ENCODE measurements at regions not wholly inside any gene's neighbourhood (a gene's known extent, or its start where the extent isn't known, plus 50 kb on each side); places are given as distances from the start of the nearest gene placed in this dataset.
"Not testable (repeated sequence)": the region's sequence is repeated elsewhere in the genome, so short reads cannot be mapped to it uniquely, and the experiment has no call there.

- Mint-ChIP-seq H3K27me3 (ENCODE audit: low read depth) (peaks cover 11% of the 10 kb centered on the region), H3K36me3 (peaks cover 20% of the 10 kb centered on the region), H3K4me1 (peaks cover 13% of the 10 kb centered on the region), H3K9me3 (peaks cover 24% of the 10 kb centered on the region)
- H3K27ac Mint-ChIP-seq; CTCF ChIA-PET; POLR2A ChIA-PET; ATAC-seq; H3K4me3 Mint-ChIP-seq; DNase-seq (ENCODE audit: low spot score): not testable (repeated sequence)
- 0 out of 2 replicates have a peak, but pooled peaks have one; percentile 15 for TF ChIP-seq GTF2I (CRISPR knock-in tag; conservative IDR thresholded peaks at IDR 0.05)
Measured at GRCh38 chr16:25601306-25601705, 90.5 kb upstream of the HS3ST4 start.

DNA sequence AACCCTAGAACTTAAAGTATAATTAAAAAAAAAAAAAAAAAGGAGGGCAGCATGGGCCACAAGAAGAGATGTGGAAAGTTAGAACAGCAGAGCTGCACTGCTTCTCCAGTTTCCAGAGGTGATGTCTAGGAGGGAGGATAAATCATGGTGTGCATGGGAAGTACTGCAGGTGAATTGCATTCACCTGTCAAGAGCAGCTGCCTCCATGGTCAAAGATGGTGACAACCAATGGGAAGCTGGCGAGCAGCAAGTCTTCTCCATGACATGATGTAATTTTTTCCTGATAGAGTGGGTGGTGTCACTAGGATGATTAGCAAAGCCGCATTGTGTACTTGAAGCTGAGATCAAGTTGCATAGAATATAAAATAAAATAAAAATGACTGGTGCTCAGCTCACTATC is 95.6 kb upstream of the HS3ST4 start:
- TF ChIP-seq NR1H2 (CRISPR knock-in tag; IDR thresholded peaks at IDR 0.05) = no peak
- Mint-ChIP-seq H3K9me3 (peaks cover 11% of the 10 kb centered on the region), H3K4me1 (no peaks in the 10 kb centered on the region)

DNA sequence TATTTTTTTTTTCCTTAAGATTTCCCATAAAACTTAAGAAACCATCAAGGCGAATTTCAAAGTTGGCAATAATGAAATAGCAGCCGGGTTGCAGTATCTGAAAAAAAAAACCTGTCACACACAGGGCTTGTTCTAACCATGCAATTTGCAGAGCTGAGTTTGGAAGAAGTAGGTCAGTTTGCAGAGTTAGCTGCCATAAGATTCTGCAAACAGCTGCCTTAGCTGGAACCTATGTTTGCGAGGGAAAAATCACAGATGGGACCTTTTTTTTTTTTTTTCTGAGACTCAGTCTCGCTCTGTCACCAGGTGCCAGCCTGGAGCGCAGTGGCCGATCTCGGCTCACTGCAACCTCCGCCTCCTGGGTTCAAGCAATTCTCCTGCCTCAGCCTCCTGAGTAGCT is 98.5 kb upstream of the HS3ST4 start:
- CTCF ChIA-PET = no interaction called here
- no peak for TF ChIP-seq HMGA2 (CRISPR knock-in tag; IDR thresholded peaks at IDR 0.05)
- no peak for TF ChIP-seq CTCF (IDR thresholded peaks at IDR 0.05)
- no peak for TF ChIP-seq ZSCAN18 (CRISPR knock-in tag; IDR thresholded peaks at IDR 0.05)
- TF ChIP-seq, protein P1, sequence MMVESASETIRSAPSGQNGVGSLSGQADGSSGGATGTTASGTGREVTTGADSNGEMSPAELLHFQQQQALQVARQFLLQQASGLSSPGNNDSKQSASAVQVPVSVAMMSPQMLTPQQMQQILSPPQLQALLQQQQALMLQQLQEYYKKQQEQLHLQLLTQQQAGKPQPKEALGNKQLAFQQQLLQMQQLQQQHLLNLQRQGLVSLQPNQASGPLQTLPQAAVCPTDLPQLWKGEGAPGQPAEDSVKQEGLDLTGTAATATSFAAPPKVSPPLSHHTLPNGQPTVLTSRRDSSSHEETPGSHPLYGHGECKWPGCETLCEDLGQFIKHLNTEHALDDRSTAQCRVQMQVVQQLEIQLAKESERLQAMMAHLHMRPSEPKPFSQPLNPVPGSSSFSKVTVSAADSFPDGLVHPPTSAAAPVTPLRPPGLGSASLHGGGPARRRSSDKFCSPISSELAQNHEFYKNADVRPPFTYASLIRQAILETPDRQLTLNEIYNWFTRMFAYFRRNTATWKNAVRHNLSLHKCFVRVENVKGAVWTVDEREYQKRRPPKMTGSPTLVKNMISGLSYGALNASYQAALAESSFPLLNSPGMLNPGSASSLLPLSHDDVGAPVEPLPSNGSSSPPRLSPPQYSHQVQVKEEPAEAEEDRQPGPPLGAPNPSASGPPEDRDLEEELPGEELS (CRISPR knock-in tag; IDR thresholded peaks at IDR 0.05) = no peak
- no peak for TF ChIP-seq NFE2L1 (CRISPR knock-in tag; IDR thresholded peaks at IDR 0.05)
- TF ChIP-seq IRF2 (CRISPR knock-in tag; IDR thresholded peaks at IDR 0.05; ENCODE audit: borderline replicate concordance, low read depth) = no peak
- TF ChIP-seq GABPB1 (CRISPR knock-in tag; IDR thresholded peaks at IDR 0.05) = no peak
- TF ChIP-seq, protein P2, sequence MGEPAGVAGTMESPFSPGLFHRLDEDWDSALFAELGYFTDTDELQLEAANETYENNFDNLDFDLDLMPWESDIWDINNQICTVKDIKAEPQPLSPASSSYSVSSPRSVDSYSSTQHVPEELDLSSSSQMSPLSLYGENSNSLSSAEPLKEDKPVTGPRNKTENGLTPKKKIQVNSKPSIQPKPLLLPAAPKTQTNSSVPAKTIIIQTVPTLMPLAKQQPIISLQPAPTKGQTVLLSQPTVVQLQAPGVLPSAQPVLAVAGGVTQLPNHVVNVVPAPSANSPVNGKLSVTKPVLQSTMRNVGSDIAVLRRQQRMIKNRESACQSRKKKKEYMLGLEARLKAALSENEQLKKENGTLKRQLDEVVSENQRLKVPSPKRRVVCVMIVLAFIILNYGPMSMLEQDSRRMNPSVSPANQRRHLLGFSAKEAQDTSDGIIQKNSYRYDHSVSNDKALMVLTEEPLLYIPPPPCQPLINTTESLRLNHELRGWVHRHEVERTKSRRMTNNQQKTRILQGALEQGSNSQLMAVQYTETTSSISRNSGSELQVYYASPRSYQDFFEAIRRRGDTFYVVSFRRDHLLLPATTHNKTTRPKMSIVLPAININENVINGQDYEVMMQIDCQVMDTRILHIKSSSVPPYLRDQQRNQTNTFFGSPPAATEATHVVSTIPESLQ (CRISPR knock-in tag; IDR thresholded peaks at IDR 0.05) = no peak
- TF ChIP-seq ETV6 (CRISPR knock-in tag; IDR thresholded peaks at IDR 0.05) = no peak
- TF ChIP-seq ZNF396 (CRISPR knock-in tag; IDR thresholded peaks at IDR 0.05; ENCODE audit: borderline replicate concordance) = no peak
- no peak for ATAC-seq
- H3K9me3 Mint-ChIP-seq = no peaks in the 10 kb centered on the region
- no peak overlapping the region for H3K27ac Mint-ChIP-seq
- H3K4me1 Mint-ChIP-seq = peaks cover 7% of the 10 kb centered on the region
- DNase-seq (ENCODE audit: low spot score) = no peak
- no peaks in the 10 kb centered on the region for H3K27me3 Mint-ChIP-seq (ENCODE audit: low read depth)
- POLR2A ChIA-PET = no interaction called here
- H3K36me3 Mint-ChIP-seq = no peaks in the 10 kb centered on the region
- H3K4me3 Mint-ChIP-seq = no peak overlapping the region

More for the DNA sequence above, 95.6 kb upstream of the HS3ST4 start:
- Mint-ChIP-seq H3K4me3 (no peak overlapping the region), H3K27ac (no peak overlapping the region), H3K27me3 (ENCODE audit: low read depth) (peaks cover 3% of the 10 kb centered on the region; the same call in 1 of the 2 replicates), H3K36me3 (peaks cover 8% of the 10 kb centered on the region)
- ChIA-PET POLR2A (no interaction called here), CTCF (interaction anchor here (0.8 kb wide), 1 partner anchor 91 kb away, joined by 4 read pairs; no protein-coding TSS in a partner anchor)
- DNase-seq (ENCODE audit: low spot score) (no peak), ATAC-seq (no peak)

DNA sequence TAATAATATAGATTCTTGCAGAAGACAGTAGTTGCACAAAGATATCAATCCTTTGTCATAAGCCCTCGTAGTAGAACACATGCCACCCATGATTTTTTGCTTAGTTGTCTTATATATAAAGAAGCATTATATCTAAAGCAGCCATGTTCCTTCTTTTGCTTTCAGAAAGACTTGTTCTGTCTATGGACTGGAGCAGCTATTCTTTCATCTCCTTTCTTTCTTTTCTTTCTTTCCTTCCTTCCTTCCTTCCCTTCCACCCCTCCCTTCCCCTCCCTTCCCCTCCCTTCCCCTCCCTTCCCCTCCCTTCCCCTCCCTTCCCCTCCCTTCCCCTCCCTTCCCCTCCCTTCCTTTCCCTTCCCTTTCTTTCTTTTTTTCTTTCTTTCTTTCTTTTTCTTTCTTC is 104.0 kb upstream of the HS3ST4 start:
- H3K27me3 Mint-ChIP-seq (ENCODE audit: low read depth) = no peaks in the 10 kb centered on the region
- ChIA-PET POLR2A (no interaction called here), CTCF (no interaction called here)
- H3K9me3 Mint-ChIP-seq = peaks cover 32% of the 10 kb centered on the region
- H3K4me3 Mint-ChIP-seq = no peak overlapping the region
- no peak overlapping the region for H3K27ac Mint-ChIP-seq
- H3K36me3 Mint-ChIP-seq = peaks cover 16% of the 10 kb centered on the region
- ATAC-seq (no peak), DNase-seq (ENCODE audit: low spot score) (no peak)
- H3K4me1 Mint-ChIP-seq = peaks cover 7% of the 10 kb centered on the region
- TF ChIP-seq, protein P3, sequence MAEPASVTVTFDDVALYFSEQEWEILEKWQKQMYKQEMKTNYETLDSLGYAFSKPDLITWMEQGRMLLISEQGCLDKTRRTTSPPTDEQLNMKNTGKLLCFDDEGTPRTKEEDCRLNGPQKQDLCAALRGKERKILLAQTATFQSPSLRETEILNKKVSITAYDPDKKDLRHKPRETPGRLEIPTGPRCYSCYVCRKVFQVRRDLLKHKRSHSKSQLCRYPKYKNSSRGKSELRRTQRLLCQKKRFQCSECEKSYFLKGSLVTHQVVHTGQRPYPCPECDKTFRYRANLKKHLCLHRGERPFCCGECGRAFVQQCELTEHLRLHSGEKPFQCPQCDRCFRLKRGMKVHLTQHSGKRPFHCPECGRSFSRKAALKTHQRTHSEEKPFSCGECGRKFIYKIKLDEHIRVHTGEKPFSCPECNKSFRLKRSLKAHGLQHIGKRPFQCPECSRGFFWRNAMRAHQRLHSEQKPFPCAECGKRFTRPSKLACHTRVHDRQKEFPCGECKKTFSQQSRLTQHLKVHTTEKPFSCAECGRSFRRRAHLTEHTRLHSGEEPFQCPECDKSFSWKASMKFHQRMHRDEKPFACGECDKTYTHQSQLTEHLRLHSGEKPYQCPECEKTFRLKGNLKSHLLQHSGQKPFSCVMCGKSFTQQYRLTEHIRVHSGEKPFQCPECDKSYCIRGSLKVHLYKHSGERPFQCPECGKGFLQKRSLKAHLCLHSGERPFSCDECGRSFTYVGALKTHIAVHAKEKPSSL (CRISPR knock-in tag; conservative IDR thresholded peaks at IDR 0.05) = no peak
- no peak for TF ChIP-seq TP53 (CRISPR knock-in tag; IDR thresholded peaks at IDR 0.05)
- TF ChIP-seq ZNF396 (CRISPR knock-in tag; IDR thresholded peaks at IDR 0.05; ENCODE audit: borderline replicate concordance) = no peak
- no peak for TF ChIP-seq RELA (CRISPR knock-in tag; IDR thresholded peaks at IDR 0.05; ENCODE audit: borderline replicate concordance)
- no peak for TF ChIP-seq ELF4 (CRISPR knock-in tag; IDR thresholded peaks at IDR 0.05; ENCODE audit: low read depth)
- no peak for TF ChIP-seq ZNF317 (CRISPR knock-in tag; IDR thresholded peaks at IDR 0.05; ENCODE audit: borderline replicate concordance, low read depth)
- TF ChIP-seq NFYB (CRISPR knock-in tag; conservative IDR thresholded peaks at IDR 0.05; ENCODE audit: low read depth) = no peak
- TF ChIP-seq ZSCAN18 (CRISPR knock-in tag; IDR thresholded peaks at IDR 0.05) = no peak

Data from WTC11 (cell line).